T-cell (primary cell): ENCODE measurements at regions not wholly inside any gene's neighbourhood (a gene's known extent, or its start where the extent isn't known, plus 50 kb on each side); places are given as distances from the start of the nearest gene placed in this dataset.

Experiments used
- ATAC-seq, 4 experiments: fragments of 200-7000 bp in 3 of 4; fragments of 150-1000 bp in 1 of 4; cut with Tn5 transposase; replicated peaks in 1 of 4; 1 replicate in 3 of 4; 2 replicates in 1 of 4; pipeline ENCODE4 v1.10.0; 2021; ENCODE audit warnings: moderate library complexity in 3 of 4, mild to moderate bottlenecking in 2 of 4, moderate number of reproducible peaks in 1 of 4
- CTCF ChIA-PET, 2 donors: fragments of 300-600 bp; sonication (Branson Sonifier 250); formaldehyde crosslinking; loops; one replicate each; lab custom pipeline; 2022; ENCODE audit warnings: antibody characterized with exemption in 2 of 2; lab: Charles Lee
- POLR2A ChIA-PET, 2 donors: fragments of 300-600 bp; sonication (Branson Sonifier 250); formaldehyde crosslinking; loops; one replicate each; lab custom pipeline; 2022; ENCODE audit warnings: antibody characterized with exemption in 2 of 2; lab: Charles Lee
- DNase-seq, 35 experiments: peaks; one replicate each; pipeline versions ENCODE4 v3.0.0 to v3.0.0-alpha.2; 2013 to 2023
- H3K27ac ChIP-seq: one replicate; pipeline ENCODE4 v1.5.1; 2013; ENCODE audit warnings: low read length
- H3K27me3 ChIP-seq, 2 experiments: replicated peaks in 1 of 2; 1 replicate in 1 of 2; 2 replicates in 1 of 2; pipeline versions ENCODE4 v1.6.1 to v1.7.0; 2013; ENCODE audit warnings: low read length in 1 of 2, mixed read lengths in 1 of 2; ENCODE audit not compliant: control insufficient read depth in 2 of 2, insufficient read depth in 2 of 2; ENCODE audit errors: extremely low read depth in 1 of 2
- H3K36me3 ChIP-seq, 2 donors: 1 replicate in 1 of 2; 2 replicates in 1 of 2; pipeline versions ENCODE4 v1.6.1 to v1.7.0; 2013; ENCODE audit warnings: low read length in 1 of 2; ENCODE audit not compliant: control insufficient read depth in 2 of 2, insufficient read depth in 1 of 2; ENCODE audit errors: extremely low read depth in 1 of 2
- H3K4me1 ChIP-seq, 2 experiments: 1 replicate in 1 of 2; 2 replicates in 1 of 2; pipeline versions ENCODE4 v1.6.1 to v1.7.0; 2013; ENCODE audit warnings: low read length in 2 of 2, mixed read lengths in 1 of 2; ENCODE audit not compliant: insufficient read depth in 2 of 2, control insufficient read depth in 1 of 2; ENCODE audit errors: extremely low read depth in 1 of 2
- H3K4me3 ChIP-seq, 2 donors: 1 replicate in 1 of 2; 2 replicates in 1 of 2; pipeline versions ENCODE4 v1.5.1 to v1.7.0; 2013; ENCODE audit warnings: mild to moderate bottlenecking in 2 of 2, low read length in 1 of 2, moderate library complexity in 1 of 2; ENCODE audit not compliant: control insufficient read depth in 1 of 2; ENCODE audit errors: extremely low read depth in 1 of 2
- H3K9me3 ChIP-seq: 2 replicates; pipeline ENCODE4 v1.7.0; 2013
- H3K27ac Mint-ChIP-seq, 2 donors: one replicate each; pipeline ENCODE4 v1.8.0; 2020 to 2021; ENCODE audit warnings: mild to moderate bottlenecking in 2 of 2, mixed read lengths in 2 of 2
- H3K27me3 Mint-ChIP-seq, 2 donors: one replicate each; pipeline ENCODE4 v1.8.0; 2021 to 2022; ENCODE audit warnings: mixed read lengths in 2 of 2
- H3K36me3 Mint-ChIP-seq: one replicate; pipeline ENCODE4 v1.8.0; 2021; ENCODE audit warnings: mixed read lengths
- H3K4me1 Mint-ChIP-seq, 3 donors: one replicate each; pipeline ENCODE4 v1.8.0; 2020 to 2022; ENCODE audit warnings: mixed read lengths in 3 of 3, mild to moderate bottlenecking in 1 of 3
- H3K4me3 Mint-ChIP-seq, 3 donors: one replicate each; pipeline ENCODE4 v1.8.0; 2020 to 2022; ENCODE audit warnings: mild to moderate bottlenecking in 3 of 3, mixed read lengths in 3 of 3, moderate library complexity in 3 of 3
- H3K9me3 Mint-ChIP-seq, 3 donors: one replicate each; pipeline ENCODE4 v1.8.0; 2020 to 2022; ENCODE audit warnings: mixed read lengths in 3 of 3
- WGBS: methylation state at CpG from one replicate; pipeline ENCODE4 v1.1.5; 2013; ENCODE audit warnings: missing lambda C conversion rate; ENCODE audit not compliant: insufficient coverage; 5-methylcytosine and 5-hydroxymethylcytosine counted together

GRCh38 chr14:86221000-86221399, 691.1 kb downstream of the FLRT2 start:
- DNase-seq (no peak), ATAC-seq (no peak)
- Mint-ChIP-seq H3K4me3 (no peak overlapping the region), H3K27ac (no peak overlapping the region), H3K27me3 (no peaks in the 10 kb centered on the region), H3K36me3 (no peaks in the 10 kb centered on the region), H3K4me1 (no peaks in the 10 kb centered on the region), H3K9me3 (peaks cover 0 to 6% (median 0%) of the 10 kb centered on the region in 3 donors)
- Histone ChIP-seq H3K27ac (no peak overlapping the region), H3K4me3 (no peak overlapping the region), H3K4me1 (no peaks in the 10 kb centered on the region), H3K27me3 (no peaks in the 10 kb centered on the region), H3K36me3 (no peaks in the 10 kb centered on the region), H3K9me3 (no peaks in the 10 kb centered on the region)
- ChIA-PET POLR2A (no interaction called here), CTCF (no interaction called here)
- 92% methylated on average over 2 of the region's 3 CpGs for WGBS

- no peak overlapping the region for H3K4me3 ChIP-seq
- H3K9me3 Mint-ChIP-seq: peaks cover 0 to 6% (median 3%) of the 10 kb centered on the region in 3 donors
- H3K4me3 Mint-ChIP-seq: no peak overlapping the region
- ATAC-seq (no peak), DNase-seq (no peak)
- ChIA-PET POLR2A (no interaction called here), CTCF (interaction anchor here in 1 of 2 donors (0.6 kb wide), 1 partner anchor 418 kb away, joined by 6 read pairs; no protein-coding TSS in a partner anchor)
- H3K27me3 Mint-ChIP-seq: no peaks in the 10 kb centered on the region
- no peaks in the 10 kb centered on the region for H3K36me3 ChIP-seq
- H3K36me3 Mint-ChIP-seq: no peaks in the 10 kb centered on the region
- H3K27ac Mint-ChIP-seq: no peak overlapping the region
- no peaks in the 10 kb centered on the region for H3K9me3 ChIP-seq
- H3K27me3 ChIP-seq: no peaks in the 10 kb centered on the region
- H3K27ac ChIP-seq: no peak overlapping the region
- no peaks in the 10 kb centered on the region for H3K4me1 Mint-ChIP-seq
- H3K4me1 ChIP-seq: no peaks in the 10 kb centered on the region
- WGBS: no CpG with 5 or more reads among the region's 14 CpGs
These were observed 687.6 kb downstream of the FLRT2 start for GRCh38 chr14:86217523-86217922.

- no peaks in the 10 kb centered on the region for H3K4me1 ChIP-seq
- no peaks in the 10 kb centered on the region for H3K36me3 ChIP-seq
- CTCF ChIA-PET: no interaction called here
- H3K27ac ChIP-seq: no peak overlapping the region
- H3K27me3 ChIP-seq: no peaks in the 10 kb centered on the region
- POLR2A ChIA-PET: no interaction called here
- H3K4me3 Mint-ChIP-seq: no peak overlapping the region
- no CpG with 5 or more reads among the region's 1 CpG for WGBS
- no peaks in the 10 kb centered on the region for H3K27me3 Mint-ChIP-seq
- no peaks in the 10 kb centered on the region for H3K4me1 Mint-ChIP-seq
- DNase-seq (peak in 1 of 35 experiments; percentile 0), ATAC-seq (no peak)
- no peak overlapping the region for H3K27ac Mint-ChIP-seq
- no peak overlapping the region for H3K4me3 ChIP-seq
- H3K9me3 Mint-ChIP-seq: peaks cover 6 to 15% (median 14%) of the 10 kb centered on the region in 3 donors
- H3K36me3 Mint-ChIP-seq: no peaks in the 10 kb centered on the region
- no peaks in the 10 kb centered on the region for H3K9me3 ChIP-seq
These were observed 673.9 kb downstream of the FLRT2 start for GRCh38 chr14:86203843-86204242.

- Histone ChIP-seq H3K27ac (no peak overlapping the region), H3K36me3 (no peaks in the 10 kb centered on the region), H3K27me3 (no peaks in the 10 kb centered on the region), H3K9me3 (no peaks in the 10 kb centered on the region), H3K4me1 (no peaks in the 10 kb centered on the region), H3K4me3 (no peak overlapping the region)
- H3K4me1 Mint-ChIP-seq: no peaks in the 10 kb centered on the region
- ATAC-seq: no peak
- ChIA-PET CTCF (no interaction called here), POLR2A (no interaction called here)
- no peak overlapping the region for H3K4me3 Mint-ChIP-seq
- DNase-seq: no peak
- peaks cover 4 to 14% (median 11%) of the 10 kb centered on the region in 3 donors for H3K9me3 Mint-ChIP-seq
- no peak overlapping the region for H3K27ac Mint-ChIP-seq
- no peaks in the 10 kb centered on the region for H3K27me3 Mint-ChIP-seq
- no peaks in the 10 kb centered on the region for H3K36me3 Mint-ChIP-seq
- 70% methylated on average over 2 of the region's 4 CpGs for WGBS
These were observed 666.5 kb downstream of the FLRT2 start for GRCh38 chr14:86196471-86196870.

DNA sequence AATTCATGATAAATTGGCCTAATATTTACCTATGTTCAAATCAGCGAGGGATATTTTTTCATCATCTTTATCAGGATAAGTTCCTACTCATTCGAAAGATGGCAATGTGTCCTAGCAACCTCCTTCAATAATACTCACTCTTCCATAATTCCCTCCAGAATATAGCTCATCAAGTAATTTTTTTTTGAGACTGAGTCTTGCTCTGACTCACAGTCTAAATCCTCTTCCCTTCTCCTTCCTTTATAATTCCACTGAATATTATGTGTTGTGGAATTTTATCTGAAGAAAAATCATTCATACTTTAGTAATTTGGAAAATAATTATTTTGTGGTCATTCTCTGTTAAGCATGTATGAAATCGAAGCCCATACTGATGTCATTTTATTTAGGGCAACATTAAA, 663.8 kb downstream of the FLRT2 start:
- ATAC-seq: no peak
- no peaks in the 10 kb centered on the region for H3K36me3 ChIP-seq
- POLR2A ChIA-PET: no interaction called here
- CTCF ChIA-PET: no interaction called here
- no peaks in the 10 kb centered on the region for H3K27me3 ChIP-seq
- no peak overlapping the region for H3K27ac ChIP-seq
- Mint-ChIP-seq H3K9me3 (peaks cover 3 to 10% (median 5%) of the 10 kb centered on the region in 3 donors), H3K4me3 (no peak overlapping the region), H3K27me3 (no peaks in the 10 kb centered on the region), H3K27ac (no peak overlapping the region), H3K4me1 (no peaks in the 10 kb centered on the region), H3K36me3 (no peaks in the 10 kb centered on the region)
- no peaks in the 10 kb centered on the region for H3K9me3 ChIP-seq
- DNase-seq: no peak
- H3K4me1 ChIP-seq: no peaks in the 10 kb centered on the region
- no peak overlapping the region for H3K4me3 ChIP-seq
- WGBS: 92% methylated on average over 2 of the region's 3 CpGs

GRCh38 chr14:86179980-86180379, 650.0 kb downstream of the FLRT2 start:
- Histone ChIP-seq H3K36me3 (no peaks in the 10 kb centered on the region), H3K9me3 (no peaks in the 10 kb centered on the region), H3K4me3 (no peak overlapping the region), H3K27me3 (no peaks in the 10 kb centered on the region), H3K4me1 (no peaks in the 10 kb centered on the region), H3K27ac (no peak overlapping the region)
- DNase-seq: no peak
- Mint-ChIP-seq H3K4me3 (no peak overlapping the region), H3K27me3 (no peaks in the 10 kb centered on the region), H3K4me1 (no peaks in the 10 kb centered on the region), H3K9me3 (peaks cover 0 to 17% (median 4%) of the 10 kb centered on the region in 3 donors), H3K27ac (no peak overlapping the region), H3K36me3 (no peaks in the 10 kb centered on the region)
- ATAC-seq: no peak
- ChIA-PET CTCF (no interaction called here), POLR2A (no interaction called here)
- 95% methylated on average over 3 of the region's 6 CpGs for WGBS

- H3K27ac ChIP-seq: no peak overlapping the region
- CTCF ChIA-PET: no interaction called here
- Mint-ChIP-seq H3K36me3 (no peaks in the 10 kb centered on the region), H3K9me3 (peaks cover 10 to 21% (median 14%) of the 10 kb centered on the region in 3 donors), H3K27me3 (no peaks in the 10 kb centered on the region), H3K27ac (no peak overlapping the region), H3K4me1 (no peaks in the 10 kb centered on the region), H3K4me3 (no peak overlapping the region)
- H3K27me3 ChIP-seq: no peaks in the 10 kb centered on the region
- no peaks in the 10 kb centered on the region for H3K4me1 ChIP-seq
- H3K4me3 ChIP-seq: no peak overlapping the region
- no peak for ATAC-seq
- H3K9me3 ChIP-seq: no peaks in the 10 kb centered on the region
- 79% methylated on average over 5 of the region's 7 CpGs for WGBS
- no peaks in the 10 kb centered on the region for H3K36me3 ChIP-seq
- POLR2A ChIA-PET: no interaction called here
- DNase-seq: no peak
These were observed 638.4 kb downstream of the FLRT2 start for GRCh38 chr14:86168371-86168770.
